ENCODE measurements at regions not wholly inside any gene's neighbourhood (a gene's known extent, or its start where the extent isn't known, plus 50 kb on each side); places are given as distances from the start of the nearest gene placed in this dataset.

DNA sequence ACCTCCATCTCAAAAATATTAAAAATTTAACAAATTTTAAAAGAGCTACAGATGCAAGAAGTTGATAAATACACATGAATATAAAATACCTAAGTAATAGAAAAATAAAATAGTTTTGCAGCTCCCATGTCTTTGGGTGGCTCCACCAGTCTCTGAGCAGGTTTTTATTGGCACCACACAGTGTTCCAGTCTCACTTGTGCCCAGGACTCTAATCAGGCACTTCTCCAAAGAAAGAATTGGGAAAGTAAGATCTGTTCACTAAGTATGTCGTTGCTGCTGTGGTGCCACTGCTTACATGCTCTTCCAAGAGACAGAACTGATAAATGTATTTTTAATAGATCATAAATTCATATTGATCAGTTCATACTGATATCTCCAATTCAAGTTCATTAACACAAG, 92.5 kb upstream of the ABI3BP start:
- DNase-seq (ENCODE audit: low spot score), result no peak

DNA sequence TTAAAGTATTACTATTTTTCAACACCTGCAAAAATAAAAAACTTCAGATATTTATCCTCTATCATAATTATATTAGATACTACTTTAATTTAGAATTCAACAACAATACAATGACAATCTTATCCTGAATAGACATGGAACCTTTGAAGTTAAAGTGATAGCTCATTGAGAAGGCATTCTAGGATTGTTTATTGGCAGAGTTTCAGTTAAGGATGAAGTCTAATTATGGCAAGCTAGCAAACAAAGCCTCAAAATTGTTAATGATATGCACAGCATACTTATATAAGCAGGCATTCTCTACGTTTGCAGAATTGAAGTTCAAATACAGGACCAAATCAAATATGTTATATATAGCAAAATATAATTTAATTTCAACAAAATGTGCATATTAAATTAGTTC, 91.2 kb upstream of the ABI3BP start:
- no peak for DNase-seq (ENCODE audit: low spot score)

DNA sequence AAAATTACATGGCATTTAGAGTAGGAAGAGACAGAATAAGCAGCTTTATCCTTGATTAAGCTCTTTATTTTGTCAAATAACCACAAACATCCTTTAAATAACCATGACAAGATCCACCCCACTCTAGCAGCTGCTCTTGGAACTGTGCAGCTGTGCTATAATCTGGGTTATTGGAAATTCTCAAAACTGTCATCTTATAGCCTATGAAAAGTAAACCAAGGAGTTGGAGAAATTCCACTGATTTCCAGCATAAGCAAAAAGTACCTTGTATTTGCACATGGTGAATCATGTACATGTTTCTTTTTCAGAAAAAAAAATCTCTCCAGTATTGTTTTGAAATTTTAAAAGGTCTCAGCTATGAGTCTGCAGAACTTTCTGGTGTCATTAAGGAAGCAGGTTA, 88.8 kb upstream of the ABI3BP start:
- no peak for DNase-seq (ENCODE audit: low spot score)

DNA sequence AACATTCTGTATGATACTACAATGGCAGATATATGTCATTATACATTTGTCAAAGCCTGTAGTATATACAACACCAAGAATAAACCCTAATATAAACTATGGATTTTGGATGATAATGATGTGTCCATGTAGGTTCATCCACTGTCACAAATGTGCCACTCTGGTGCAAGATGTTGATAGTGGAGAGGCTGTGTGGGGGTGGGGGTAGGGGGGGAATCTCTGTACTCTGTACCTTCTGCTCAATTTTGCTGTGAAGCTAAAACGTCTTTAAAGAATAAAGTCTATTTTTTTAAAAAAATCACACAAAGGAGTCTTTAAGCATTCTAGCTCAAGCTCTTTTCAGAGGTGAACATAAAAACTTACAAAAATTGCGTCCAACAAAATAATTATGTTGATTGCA, 88.2 kb upstream of the ABI3BP start:
- no peak for DNase-seq (ENCODE audit: low spot score)

DNA sequence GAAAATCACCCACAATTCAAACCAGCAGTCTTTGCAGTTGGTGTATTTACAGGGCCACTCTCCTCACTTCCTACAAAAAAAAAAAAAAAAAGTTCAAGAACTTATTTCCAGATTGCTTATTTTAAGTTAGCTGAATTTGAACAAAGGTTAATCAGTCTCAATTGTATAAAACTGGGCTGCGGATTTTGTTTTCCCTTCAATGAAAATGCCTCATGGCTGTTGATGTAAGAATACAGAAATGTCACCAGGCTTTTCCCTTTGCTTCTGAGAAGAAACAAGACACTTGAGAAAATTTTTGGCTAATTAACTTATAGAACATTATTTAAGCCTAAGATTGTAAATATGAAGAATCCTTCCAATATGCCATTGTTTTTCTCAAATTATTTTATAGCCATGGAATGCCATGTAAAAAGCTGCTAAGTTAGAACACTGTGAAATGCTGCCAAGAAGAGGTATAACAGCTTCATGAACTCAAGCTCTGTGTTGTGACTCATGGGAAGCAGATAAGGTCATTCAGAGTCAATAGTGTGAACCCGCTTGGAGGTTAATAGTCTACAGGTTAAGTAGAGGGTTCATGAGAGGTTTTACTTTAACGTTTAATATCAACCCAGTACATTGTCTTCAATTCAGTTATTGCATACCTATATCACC, 84.3 kb upstream of the ABI3BP start:
- no peak for DNase-seq (ENCODE audit: low spot score)

DNA sequence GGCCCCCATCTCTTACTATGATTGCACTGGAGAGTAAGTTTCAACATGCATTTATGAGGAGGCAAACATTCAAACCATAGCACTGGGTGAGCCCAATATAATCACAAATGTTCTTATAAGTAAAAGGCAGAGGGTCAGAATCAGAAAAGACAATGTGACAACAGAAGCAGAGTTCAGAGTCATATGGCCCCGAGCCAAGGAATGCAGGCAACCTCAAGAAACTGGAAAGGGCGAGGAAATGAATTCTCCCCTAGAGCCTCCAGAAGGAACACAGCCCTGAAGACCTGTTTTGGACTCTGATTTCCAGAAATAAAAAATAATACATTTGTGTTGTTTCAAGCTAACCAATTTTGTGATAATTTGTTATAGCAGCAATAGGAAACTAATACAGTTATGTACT, 81.3 kb upstream of the ABI3BP start:
- DNase-seq (ENCODE audit: low spot score), result no peak

DNA sequence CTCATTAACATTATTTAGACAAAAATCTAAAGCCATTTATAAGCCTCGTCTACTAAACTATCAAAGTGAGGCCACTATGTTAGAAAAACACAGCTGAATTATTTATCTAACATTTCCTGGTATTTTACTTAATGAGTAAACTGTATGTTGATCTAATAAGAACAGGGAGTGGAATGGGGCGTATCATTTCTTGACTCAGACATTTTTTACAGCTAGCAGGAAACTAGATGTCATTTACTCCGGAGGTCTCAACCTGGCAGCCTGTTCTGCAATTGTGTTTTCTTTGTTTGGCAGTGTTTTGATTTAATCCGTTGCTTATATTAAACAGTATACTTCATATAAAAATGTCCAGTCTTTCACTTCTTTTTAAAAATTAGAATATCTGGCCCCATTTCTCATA, 79.1 kb upstream of the ABI3BP start:
- DNase-seq (ENCODE audit: low spot score), result peak; percentile 49

DNA sequence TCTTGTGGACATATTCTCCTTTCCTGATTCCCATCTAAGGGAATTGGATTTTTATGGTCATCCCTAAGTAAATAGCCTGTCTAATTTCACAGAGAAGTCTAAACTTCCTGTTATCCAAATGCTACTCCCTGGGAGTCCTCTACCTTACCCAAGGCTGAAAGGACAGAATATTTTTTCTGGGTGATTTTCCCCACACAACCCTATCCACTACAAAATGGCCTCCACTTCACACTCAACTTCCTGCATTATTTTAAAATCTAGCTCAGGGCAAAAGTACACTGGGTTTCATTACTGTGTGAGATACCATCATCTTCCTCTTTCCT, 77.5 kb upstream of the ABI3BP start:
- DNase-seq (ENCODE audit: low spot score), result no peak

DNA sequence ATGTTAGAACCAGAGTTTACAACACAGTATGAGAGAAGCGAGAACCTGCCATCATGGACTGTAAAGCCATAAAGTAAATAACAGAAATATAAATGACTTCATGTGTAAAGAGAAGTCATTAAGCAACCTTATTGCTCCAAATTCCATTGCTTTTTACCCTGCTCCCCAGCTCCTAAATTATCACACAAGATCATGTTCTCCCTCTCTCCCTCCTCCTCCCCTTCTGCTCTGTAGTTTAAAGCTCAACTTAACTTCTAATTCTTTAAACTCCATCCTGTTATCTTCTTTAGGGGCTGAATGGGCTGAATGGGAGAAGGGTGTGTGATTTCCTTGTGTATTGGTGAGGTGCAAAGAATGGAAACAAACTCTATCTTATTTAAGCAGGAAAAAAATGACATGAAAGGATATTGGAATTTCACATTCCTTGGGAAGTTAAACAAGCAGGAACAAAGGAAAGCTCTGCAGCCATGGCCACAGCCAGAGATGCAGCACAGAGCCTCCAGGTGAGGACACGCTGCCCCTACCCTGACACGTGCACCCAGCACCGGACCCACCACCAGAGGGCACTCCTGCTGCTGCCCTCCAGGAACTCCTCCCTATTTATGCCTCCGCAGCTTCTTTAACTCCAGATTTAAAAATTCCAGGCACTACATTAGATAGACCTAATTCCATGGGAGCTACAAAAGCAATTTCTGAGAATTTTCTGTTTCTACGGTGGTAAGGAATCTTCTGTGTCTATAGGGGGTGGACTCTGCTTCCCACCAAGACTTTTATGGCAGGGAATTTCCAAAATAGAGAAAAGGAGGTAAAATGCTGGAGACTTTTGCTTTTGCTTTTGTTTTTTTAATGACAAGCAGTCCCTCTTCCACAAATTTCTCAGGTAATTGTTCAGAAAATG, 76.9 kb upstream of the ABI3BP start:
- peak; percentile 84 for DNase-seq (ENCODE audit: low spot score)

DNA sequence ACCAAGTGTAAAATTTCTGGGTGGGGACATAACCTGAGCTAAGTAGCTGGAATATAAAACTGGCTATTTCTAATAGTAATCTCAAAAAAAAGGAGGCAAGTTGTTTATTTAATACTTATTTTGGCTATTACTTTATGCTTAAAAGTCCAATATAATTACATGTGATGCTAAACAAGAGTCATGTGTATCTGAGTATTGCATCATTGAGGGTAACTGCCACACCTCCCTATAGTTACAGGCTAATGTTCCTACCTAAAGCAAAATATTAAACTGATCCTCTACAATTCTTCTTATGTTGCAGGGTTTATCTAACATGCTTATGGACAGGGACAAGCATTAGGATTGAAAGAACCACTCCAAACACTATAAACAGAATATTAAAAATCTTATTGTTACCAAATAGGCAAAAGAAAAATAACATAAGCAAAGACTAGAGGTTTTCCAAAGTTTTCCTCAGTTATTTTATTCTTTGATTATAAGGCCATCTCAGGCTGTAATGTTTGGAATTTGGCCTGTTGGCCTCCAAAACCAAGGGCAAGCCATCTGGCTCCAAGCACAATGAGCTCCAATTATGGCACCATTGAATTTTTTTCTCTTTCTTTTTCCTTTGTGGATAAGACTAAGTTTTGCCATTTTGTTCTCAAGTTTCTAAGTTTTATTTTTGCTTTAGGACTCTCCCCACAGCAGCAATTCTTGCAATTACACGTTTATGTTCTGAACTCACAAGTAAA, 75.8 kb upstream of the ABI3BP start:
- no peak for DNase-seq (ENCODE audit: low spot score)

DNA sequence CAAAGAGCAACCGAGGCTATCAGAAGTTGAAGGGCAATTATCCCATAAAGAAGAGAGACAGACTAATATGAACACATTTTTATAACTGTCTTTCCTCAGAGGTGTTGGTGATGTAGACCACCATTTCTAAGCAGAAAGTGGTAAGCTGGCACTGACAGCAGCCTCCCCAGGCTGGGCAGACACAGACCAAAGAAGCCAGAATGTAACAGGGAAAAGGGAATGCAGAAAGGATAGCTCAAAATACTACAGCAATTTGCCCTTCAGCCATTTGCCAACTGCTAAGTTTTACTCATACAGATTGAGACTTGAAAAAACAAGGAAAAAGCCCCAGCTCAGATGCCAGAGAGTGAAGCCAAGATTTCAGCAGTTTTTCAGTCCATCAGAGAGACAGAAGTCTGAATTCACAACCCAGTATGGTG, 73.5 kb upstream of the ABI3BP start:
- no peak for DNase-seq (ENCODE audit: low spot score)

DNA sequence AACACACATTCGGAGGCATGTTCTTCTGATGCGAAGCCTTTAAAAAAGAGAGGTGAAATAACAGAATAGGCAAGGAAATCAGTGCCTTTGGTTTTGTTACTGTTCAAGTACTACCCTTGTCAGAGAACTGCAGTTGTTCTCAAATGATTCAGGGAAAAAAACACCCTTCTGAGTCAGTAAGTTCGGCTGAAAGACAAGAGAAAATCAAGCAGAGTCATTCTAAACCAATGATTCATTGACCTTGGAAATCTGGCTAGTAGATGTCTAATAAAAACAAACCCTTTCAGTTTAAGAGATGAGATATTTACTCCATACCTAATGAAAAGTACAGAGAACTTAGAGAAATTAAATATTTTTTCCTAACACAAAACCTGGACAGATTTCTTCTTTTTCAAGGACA, 72.7 kb upstream of the ABI3BP start:
- no peak for DNase-seq (ENCODE audit: low spot score)

DNA sequence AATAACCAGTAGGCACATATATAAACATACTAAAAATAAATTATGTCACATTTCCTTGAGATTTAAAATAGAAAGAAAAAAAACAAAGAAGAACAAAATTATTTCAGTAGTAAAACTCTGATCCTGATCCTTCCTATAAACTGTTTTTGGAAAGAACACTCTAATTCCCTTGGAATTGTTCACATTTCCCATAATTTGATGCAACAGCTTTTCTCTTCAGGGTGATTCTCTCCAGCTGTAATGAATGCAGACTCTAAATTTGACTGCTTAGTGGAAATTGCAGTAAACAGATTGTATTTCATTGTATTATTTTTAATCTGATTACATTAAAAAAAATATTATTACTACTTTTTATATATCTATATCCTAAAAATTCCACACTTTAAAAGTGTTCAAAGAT, 70.2 kb upstream of the ABI3BP start:
- DNase-seq (ENCODE audit: low spot score), result no peak

DNA sequence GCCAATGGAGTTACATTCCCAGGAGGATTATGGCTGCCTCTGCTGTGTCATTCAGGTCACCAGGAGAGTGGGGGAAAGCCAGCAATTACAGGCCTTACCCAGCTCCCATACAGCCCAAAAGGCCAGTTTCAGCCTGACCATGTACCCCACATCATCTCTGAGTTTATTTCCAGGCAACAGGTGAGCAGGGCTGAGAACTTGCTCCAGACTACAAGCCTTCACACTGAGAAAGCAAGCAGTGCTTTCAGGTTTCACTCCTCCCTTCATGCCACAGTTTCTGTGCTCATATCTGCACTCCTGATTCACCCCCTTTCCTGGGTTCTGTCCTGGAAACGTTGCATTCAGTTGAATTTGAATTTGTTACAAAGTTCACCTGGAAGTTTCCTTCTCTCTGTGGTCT, 68.1 kb upstream of the ABI3BP start:
- no peak for DNase-seq (ENCODE audit: low spot score)

DNA sequence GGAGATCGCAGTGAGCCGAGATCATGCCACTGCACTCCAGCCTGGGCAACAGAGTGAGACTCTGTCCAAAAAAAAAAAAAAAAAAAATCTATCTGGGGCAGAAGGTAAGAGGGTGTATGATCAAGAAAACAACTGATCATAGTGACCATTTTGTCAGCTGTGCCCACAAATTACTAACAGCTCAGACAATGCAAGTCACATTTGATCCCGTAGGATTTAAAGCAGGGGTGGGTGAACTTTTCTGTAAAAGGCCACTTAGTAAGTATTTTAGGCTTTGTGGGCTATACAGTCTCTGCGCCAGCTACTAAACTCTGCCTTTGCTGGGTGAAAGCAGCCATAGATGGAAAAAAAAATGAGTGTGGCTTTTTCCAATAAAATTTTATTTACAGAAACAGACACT, 57.6 kb upstream of the ABI3BP start:
- no peak for DNase-seq (ENCODE audit: low spot score)

DNA sequence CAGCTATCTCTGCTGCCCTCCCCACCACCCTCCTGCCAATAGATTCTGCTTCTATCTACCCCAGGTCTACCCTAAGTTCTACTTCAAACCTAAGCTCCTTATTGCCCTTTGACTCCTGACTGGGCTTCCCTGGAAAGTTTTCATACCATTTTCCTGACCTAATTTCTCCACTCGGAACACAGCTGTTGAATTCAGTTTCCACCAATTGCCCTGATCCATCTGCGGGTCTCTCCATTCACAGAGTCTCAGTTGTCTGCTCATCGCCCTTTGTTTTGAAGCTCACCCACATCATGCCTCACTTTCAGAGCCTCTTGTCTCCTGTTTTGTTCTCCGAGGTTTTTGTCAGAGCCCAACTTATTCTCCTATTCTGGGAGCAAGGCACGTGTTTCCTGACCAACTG, 56.8 kb upstream of the ABI3BP start:
- DNase-seq (ENCODE audit: low spot score), result no peak

DNA sequence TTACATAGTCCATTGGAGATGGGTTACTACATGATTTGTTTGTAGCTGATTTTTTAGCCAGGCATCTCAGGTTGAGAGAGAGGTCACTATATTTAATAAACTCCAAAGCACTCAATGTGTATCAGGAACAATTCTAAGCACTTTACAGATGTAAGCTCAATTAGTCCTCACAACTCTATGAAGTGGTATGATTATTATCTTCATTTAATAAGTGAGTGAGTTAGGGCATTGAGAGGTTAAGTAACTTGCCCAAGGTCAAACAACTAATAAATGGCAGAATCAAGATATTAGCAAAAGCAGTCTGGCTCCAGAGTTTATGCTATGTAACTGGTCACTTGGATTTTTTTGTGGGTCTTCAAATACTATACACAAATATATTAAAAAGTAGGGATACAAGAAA, 56.3 kb upstream of the ABI3BP start:
- DNase-seq (ENCODE audit: low spot score), result no peak

DNA sequence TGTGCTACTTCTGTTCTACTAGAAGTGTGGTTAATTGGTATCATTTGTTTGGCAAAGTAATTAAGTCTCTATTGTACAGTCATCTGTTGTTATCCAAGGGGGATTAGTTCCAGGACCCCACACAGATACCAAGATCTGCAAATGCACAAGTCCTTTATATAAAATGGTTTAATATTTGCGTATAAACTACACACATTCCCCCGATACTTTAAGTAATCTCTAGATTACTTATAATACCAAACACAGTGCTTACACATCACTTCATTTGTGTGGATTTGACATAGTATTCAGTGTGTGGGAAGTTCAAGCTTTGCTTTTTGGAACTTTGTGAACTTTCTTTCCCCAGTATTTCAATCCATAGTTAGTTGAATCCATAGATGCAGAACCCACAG, 50.5 kb upstream of the ABI3BP start:
- DNase-seq (ENCODE audit: low spot score), result no peak

DNA sequence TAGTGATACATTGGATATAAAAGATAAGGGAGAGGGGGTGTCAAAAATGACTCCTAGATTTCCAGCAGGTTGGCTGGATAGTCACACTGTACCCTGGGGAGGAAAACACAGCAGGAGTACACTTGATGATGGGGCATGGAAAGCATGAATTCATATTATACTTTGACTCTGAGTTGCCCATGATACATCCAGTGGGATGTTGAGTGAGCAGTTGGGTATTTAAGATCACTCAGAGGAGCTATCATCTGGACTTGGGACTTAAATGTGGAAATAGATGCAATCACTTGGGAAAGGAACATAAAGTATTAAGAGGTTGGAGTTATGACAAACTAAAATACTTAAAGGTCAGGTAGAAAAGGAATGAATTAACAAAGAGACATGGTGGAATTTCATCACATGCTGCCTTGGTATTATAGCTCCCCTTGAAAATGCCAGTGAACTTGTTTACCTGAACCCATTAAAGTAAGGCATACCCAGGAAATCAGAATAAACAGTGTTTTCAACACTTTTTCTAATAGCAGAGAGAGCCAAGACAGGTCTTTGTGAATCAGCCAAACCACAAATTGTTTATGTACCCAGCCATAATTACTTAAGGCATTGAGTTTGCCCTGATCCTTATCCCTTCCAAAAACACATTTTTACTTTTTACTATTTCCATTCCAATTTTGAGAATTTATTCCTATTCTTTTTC, 49.9 kb upstream of the ABI3BP start:
- no peak for DNase-seq (ENCODE audit: low spot score)

Data from HT-29 (cell line).